AG08395 (cell line): ENCODE measurements at regions not wholly inside any gene's neighbourhood (a gene's known extent, or its start where the extent isn't known, plus 50 kb on each side); places are given as distances from the start of the nearest gene placed in this dataset.
A peak's percentile ranks its signal among the peaks of the same experiment; 100 is the strongest.
"Not testable (repeated sequence)": the region's sequence is repeated elsewhere in the genome, so short reads cannot be mapped to it uniquely, and the experiment has no call there.

Source experiments
- DNase-seq: peaks from one replicate; pipeline ENCODE4 v3.0.0; 2012; ENCODE audit warnings: mixed read lengths, low spot score

DNA sequence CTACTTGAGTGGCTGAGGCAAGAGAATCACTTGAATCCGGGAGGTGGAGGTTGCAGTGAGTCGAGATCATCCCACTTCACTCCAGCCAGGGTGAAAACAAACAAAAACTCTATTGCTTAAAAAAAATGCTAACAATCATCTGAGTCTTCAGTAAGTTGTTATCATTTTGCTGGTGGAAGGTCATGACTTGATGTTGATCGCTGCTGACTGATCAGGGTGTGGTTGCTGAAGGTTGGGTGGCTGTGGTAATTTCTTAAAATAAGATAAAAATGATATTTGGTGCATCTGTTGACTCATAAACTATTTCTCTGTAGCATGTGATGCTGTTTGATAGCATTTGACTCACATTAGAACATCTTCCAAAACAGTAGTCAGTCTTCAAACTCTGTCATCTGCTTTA is 349.4 kb upstream of the PAPPA start:
- DNase-seq: no peak

DNA sequence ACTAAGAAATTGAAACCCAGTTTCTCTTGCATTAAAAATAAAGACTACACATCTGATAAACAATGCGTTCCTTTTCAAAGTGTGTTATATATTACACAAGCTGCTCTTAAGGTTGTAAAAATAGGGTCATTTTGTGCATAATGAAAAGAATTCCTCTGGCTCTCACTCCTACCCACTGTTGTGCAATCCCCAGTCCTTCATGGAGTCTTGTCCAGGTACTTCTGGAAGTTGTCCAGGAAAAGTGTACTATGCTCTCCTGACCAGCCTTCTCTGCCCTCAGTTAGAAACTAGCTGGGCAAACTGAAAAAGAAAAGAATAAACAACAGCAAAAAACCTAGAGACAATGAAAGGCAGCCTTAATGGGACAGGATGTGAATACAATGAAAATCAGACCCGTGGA is 345.5 kb upstream of the PAPPA start:
- DNase-seq: no peak

DNA sequence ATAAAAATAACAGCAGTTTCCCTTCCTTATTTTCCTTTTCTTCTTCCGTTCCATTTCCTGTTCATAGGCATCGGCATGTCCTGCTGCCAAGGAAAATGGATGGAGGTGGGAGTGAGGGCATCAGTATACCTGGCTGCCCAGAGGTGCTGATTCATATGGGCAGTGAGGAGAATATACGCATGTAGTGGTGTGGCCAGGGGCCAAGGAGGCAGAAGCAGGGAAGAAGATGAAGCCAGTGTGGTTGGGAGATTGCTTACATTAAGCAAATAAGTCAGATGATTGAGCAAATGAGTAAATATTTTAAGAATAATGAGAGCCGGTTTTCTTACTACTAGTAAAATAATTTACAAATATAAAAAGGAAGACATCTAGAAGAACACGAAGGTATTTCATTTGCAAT is 344.9 kb upstream of the PAPPA start:
- DNase-seq: no peak

DNA sequence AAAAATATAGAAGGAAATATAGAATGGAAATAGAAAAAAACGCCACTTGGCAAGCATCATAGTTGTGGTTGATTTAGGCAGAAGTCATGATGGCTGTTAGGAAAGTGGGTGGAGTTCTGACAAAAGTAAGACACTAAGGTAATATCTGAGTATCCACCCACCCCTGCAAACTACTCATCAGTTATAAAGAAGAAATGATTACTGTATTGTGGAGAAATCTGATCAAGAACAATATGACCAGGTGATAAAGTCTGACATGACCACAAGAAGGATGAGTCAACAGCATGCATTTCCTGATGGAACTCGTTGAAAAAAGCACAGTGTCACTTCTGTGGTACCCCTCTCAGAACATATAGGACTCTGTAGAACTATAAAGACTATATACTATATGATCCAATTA is 343.4 kb upstream of the PAPPA start:
- DNase-seq: no peak

DNA sequence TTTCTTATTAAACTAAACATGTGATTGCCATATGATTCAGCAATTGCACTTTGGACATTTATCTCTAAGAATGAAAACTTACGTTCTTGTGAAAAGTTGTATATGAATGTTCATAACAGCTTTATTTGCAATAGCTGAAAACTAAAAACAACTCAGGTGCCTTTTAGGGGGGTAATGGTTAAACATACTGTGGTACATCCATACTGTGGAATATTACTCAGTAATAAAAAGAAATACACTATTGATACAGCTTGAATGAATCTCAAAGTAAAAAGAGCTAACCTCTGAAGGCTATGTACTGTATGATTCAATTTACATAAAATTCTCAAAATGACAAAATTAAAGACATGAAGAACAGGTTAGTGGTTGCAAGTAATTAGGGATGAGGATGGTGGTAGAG is 339.5 kb upstream of the PAPPA start:
- DNase-seq: no peak

DNA sequence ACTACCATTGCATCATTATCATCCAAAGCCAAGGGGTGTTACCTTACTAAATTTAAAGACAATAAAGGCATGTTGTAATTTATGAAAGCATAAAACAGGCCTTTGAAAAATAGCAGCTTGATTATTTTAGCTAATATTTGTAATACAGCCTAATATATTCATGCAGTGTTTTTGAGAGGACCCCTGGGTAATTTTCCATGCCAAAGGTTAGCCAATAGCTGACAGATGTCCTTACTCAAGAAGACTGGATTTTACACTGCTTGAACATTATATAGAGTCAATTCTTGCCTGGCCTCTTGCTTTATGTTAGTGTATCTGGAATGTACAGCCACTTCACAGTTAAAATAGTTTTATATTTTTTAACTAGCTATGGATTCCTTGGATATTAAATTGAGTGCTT is 337.8 kb upstream of the PAPPA start:
- no peak for DNase-seq

DNA sequence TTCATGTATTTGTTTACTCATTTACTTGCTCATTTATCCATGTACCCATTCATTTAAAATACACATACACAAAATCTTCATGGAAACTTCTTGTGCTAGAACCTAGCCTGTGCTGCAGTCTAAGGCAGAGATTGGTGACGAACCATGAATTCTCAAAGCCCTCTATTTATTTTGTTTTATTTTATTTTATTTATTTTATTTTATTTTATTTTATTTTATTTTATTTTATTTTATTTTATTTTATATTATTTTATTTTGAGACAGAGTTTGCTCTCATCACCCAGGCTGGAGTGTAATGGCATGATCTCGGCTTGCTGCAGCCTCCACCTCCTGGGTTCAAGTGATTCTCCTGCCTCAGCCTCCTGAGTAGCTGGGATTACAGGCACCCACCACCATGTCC is 334.9 kb upstream of the PAPPA start:
- not testable (repeated sequence) for DNase-seq

DNA sequence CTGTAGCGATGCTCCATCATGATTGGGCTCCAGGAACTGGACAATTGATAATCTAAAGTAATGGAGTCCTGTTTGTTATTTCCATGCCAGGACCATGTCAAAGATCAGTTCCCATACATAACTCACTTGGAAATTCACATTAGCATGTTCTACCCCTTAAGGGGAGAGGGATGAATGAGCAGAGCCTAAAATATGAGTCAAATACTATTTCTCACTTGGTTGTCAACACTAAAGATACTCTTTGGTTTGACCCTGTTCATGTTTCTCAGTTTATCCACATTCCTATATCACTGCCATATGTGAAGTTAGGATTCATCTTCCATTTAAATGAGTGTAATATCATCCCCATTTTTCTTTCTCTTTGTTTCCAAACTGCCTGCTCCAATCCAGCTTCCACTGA is 321.6 kb upstream of the PAPPA start:
- no peak for DNase-seq

DNA sequence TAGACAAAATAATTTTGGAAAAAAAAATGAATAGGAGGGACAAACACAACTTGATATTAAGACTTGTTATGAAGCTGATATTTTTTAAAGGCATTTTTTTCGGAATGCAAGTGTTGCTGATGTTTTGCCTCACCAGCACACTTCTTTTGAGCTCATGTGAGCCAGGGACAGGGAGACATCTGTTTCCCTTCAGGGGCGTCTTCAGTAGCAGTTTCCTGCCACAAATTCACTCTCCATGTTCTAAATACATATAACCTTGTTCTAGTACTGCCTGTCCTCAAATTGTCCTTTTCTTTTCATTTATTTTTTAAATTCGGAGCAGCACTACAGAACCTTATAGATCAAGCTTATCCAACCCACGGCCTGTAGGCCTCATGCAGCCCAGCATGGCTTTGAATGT is 316.0 kb upstream of the PAPPA start:
- DNase-seq: no peak

DNA sequence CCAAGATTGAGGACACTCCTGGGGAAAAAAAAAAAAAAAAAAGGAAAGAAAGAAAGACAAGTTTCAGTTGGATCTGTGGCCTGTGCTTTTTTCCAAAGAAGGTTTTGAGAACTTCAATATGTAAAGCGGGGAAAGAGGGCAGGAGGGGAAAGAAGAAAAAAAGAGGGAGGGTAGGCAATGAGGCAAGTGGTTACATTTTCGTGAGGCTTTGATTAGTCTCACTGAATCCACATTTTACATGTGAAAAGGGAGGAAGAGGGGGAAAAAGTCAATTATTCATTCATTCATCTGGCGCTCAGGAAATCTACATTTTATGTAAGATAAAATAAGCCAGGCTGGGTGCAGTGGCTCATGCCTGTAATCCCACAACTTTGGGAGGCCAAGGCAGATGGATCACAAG is 315.2 kb upstream of the PAPPA start:
- DNase-seq: no peak

DNA sequence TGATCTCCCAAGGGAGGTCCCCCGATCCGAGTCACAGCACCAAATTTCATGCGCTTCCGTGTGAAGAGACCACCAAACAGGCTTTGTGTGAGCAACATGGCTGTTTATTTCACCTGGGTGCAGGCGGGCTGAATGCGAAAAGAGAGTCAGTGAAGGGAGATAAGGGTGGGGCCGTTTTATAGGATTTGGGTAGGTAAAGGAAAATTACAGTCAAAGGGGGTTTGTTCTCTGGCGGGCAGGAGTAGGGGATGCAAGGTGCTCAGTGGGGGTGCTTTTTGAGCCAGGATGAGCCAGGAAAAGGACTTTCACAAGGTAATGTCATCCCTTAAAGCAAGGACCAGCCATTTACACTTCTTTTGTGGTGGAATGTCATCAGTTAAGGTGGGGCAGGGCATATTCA is 309.2 kb upstream of the PAPPA start:
- DNase-seq: not testable (repeated sequence)

DNA sequence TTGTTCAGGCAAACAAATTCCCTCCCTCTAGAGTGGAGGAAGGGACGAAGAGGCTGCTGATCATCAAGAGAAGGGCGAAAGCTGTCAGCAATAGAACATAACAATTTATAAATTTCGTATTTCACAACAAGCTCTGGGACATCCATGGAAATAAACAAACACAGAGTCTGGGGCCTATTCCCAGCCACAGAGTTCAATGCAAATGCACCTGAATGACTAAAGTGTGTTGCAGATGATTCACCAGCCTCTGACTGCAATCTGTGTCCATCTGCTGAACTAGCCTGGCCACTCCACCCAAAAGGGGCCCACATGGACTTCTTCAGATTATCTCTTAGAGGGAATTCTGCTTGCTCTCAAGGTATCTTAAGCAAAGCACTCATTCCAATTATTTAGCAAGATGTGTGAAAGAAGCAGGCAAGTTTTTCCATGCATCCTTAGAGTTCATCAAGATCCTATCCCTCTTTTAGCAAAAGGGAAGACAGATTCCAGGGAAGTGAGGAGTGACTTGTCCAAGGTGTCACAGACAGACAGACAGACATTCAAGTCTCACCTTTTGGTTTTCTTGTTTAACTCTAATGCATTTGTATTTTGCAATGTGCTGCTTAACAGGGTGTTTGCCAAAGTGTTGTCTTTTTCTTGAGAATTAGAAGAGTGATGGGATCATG is 307.8 kb upstream of the PAPPA start:
- peak; percentile 36 for DNase-seq

DNA sequence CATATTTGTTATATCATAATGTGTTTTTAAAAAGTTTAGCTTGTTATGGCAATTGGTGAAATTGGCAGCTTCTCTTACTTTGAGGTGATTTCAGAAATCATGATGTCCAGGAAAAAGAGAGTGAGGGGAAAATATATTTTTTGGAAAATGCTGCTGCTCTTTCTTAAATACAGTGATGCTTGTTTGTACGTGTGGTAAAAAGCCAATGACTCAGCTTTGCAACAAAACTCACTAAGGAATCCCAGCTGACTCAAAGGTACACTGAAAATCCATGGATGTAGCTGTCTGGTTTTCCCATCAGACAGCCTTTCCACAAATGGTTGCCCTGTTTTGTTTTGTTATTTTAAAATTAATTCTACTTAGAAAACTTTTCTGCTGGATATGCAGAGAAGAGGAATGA is 306.4 kb upstream of the PAPPA start:
- peak; percentile 50 for DNase-seq

DNA sequence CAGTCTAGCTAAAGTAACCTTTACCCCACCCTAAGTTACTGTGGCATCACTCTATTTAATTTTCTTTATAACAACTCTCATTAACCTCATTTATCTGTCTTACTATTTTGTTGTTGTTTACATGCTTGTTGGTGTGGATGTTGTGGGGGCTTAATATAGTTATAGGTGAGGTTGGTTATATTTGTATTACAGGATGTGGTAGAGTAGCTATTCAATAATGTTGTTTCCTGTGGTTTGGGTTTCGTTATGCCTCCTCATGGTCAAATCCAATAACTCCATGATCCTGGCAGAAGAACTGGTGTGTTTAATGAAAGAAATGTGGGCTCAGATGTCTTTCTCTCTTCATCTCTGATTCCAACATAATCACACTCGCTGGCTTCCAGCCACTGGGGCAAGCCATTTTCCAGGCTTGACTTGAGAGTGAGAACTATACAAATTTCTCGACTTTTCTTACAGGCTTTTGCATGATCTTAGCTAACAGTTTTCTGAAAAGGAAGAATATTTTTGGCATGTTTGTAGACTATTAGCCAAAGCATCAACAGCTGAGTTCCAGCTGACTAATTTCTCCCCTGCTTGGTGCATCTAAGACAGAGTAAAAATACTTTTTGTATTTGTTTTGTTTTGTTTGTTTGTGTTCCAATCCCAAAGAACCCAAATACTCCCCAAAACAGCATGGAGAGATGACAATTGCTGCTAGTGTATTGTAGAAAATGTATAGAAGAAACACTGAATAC is 303.7 kb upstream of the PAPPA start:
- DNase-seq: peak; percentile 36

DNA sequence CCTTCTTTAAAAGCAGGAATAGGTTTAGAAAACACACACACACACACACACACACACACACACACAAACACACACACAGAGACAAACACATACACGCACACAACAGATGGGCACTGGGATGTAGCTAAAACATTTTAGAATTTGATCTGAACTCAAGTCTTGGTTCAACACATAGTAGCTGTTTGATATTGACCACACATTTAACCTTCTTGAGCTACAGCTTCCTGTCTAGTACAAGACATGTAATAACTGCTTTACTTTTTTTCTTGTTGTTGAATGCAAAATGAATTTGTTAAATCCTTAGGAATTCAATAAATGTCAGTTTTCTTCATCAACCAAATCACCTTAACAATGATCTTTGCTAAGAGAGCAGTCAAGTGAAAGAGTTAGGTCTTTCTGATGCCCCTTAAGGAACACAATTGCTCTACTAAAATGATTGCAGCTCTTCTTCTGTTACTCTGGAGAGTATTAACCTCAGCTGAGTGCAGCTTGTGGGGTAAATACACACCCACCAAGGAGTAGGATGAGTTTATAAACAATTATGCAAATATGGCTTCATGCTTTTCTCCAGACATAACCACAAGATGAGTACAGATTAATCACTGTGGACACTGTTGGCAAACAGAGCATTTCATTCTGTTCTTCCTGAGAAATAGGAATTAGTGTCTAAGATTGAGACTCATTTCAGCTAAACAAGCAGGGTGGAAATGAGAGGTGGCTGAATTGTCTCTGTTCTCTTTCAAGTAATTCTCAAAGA is 302.9 kb upstream of the PAPPA start:
- peak; percentile 54 for DNase-seq

DNA sequence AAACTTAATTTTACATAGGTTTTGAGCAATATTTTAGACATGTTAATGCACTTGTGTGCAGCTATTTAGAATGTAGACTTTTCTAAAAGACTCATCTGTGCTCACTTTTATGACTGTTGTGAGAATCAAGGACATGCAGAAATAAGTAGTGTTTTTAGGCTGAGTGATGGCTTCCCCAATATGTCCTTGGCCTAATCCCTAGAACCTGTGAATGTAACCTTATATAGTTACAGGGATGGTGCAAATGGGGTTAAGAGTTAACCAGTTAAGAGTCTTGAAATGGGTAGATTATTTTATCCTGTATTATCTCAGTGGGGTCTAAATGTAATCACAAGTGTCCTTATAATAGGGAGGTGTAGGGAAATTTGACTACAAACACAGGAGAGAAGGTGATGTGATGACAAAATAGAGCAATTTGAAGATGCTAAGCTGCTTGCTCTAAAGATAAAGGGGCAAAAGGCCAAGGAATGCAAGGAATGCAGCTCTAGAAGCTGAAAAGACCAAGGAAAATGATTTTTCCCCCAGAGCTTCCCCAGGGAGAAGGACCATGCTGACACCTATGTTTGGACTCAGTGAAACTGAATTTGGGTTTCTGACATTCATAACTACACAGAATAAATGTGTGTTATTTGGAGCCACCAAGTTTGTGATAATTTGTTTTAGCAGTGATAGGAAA is 298.0 kb upstream of the PAPPA start:
- peak; percentile 12 for DNase-seq

DNA sequence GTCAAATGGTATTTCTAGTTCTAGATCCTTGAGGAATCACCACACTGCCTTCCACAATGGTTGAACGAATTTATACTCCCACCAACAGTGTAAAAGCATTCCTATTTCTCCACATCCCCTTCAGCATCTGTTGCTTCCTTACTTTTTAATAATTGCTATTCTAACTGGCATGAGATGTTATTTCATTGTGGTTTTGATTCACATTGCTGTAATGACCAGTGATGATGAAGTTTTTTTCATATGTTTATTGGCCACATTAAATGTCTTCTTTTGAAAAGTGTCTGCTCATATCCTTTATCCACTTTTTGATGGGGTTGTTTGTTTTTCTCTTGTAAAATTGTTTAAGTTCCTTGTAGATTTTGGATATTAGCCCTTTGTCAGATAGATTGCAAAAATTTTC is 295.2 kb upstream of the PAPPA start:
- not testable (repeated sequence) for DNase-seq

DNA sequence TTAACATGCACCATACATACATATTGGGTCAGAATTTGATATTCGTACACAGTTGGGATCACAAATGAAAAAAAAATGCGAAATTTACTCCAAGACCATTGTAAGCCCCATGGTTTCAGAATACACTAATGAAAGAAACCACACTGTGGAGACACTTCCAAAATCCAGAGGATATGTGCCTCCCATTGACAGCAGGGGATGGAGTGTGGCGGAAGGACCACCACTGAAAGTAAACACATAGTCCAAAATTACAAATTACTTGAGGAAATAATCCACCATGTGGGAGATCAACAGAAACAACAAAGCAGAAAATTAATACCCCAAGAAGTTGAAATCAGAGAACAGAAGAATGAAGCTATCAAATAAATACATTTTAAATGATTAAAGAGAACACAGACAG is 291.6 kb upstream of the PAPPA start:
- DNase-seq: no peak

DNA sequence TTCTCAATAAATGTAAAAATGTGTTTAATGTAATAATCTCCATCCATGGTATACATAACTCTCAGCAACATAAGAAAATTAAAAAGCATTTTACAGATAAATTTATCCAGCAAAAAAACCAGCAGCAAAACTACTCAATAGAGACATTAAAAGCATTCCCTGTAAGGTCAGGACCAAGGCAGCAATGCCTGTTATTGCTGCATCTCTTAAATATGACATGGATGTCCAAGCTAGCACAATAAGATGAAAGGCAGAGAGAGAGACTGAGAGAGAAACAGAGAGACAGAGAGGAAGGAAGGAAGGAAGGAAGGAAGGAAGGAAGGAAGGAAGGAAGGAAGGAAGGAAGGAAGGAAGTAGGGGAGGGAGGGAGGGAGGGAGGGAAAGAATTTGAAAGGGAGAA is 289.0 kb upstream of the PAPPA start:
- DNase-seq: no peak

DNA sequence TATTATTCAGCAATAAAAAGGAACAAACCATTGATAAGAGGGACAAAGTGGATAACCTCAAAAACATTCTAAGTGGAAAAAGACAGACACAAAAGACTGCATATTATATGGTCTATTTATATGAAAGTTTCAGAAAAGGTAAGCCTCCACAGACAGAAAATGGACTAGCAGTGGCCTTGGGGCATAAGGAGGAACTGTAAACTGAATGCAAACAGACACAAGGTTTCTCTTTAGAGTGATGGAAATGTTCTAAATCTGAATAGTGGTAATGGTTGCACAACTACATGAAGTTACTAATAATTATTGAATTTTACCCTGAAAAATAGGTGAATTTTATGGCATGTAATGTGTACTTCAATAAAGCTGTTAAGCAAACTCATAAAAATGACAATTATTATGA is 286.3 kb upstream of the PAPPA start:
- DNase-seq: no peak

DNA sequence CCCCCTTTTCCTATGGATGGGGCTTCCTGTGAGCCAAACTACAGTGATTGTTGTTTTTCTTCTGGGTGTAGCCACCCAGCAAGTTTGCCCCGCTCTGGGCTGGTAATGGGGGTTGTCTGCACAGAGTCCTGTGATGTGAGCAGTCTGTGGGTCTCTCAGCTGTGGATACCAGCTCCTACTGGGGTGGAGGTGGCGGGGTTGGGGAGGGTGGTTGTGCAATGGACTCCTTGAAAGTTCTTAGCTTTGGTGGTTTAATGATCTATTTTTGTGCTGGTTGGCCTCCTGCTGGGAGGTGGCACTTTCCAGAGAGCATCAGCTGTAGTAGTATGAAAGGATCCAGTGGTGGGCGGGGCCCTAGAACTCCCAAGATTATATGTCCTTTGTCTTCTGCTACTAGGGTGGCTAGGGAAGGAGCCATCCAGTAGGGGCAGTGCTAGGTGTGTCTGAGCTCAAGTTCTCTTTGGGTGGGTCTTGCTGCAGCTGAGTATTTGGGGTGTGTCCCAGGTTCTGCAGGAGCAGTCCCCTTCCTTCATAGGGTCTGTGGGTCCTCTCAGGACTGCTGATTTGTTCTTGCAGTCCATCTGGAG is 275.6 kb upstream of the PAPPA start:
- DNase-seq: no peak

DNA sequence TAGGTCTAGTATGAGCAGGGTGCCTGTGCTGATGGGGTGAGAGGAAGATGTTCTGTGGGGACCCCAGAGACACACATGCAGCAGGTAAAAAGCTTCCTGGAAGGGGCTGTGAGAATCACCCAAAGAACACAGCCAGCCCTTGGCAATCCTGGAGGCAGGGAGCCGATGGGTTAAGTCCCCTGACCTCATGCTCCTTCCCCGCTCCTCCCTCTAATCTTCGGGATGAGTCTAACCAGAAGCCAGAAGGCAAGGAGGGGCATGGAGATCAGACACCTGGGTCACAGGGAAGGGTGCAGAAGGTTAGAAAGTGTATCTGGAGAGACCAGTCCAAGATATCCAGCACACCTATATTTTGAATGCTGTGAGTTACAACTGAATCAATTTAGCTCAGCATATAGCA is 274.1 kb upstream of the PAPPA start:
- no peak for DNase-seq
